Choroid plexus epithelial cell (primary cell): ENCODE measurements at regions not wholly inside any gene's neighbourhood (a gene's known extent, or its start where the extent isn't known, plus 50 kb on each side); places are given as distances from the start of the nearest gene placed in this dataset.

Source experiments
- DNase-seq: peaks from one replicate; pipeline ENCODE4 v3.0.0-alpha.2; 2010; ENCODE audit warnings: low read depth
- H3K4me3 ChIP-seq: 2 replicates; pipeline ENCODE4 v1.5.1; 2011; ENCODE audit warnings: low read depth, mild to moderate bottlenecking, control low read depth, low read length, moderate library complexity
- TF ChIP-seq, protein P1 (sequence below): conservative IDR thresholded peaks from 2 replicates; pipeline ENCODE4 v1.5.1; 2011; ENCODE audit warnings: low read depth, mild to moderate bottlenecking, control low read depth, inconsistent platforms, low read length, moderate library complexity

DNA sequence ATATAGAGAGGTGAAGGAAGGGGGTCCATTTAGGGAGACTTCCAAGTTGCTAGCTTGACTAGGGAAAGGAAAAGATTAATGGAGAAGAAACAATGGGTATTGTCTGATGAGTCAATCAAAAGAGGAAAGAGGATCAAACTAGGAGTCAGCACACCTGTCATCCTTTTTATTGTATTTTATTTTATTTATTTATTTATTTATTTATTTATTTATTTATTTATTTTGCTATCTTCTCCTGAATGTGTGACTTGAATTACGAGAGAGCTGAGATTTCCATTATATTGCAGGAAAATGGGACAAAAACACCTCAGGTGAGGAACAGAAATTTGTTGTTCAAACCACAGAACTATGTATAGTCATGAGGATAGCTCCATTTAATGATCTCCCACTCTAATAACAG lies 58.9 kb downstream of the NUDT11 start:
- no peak for DNase-seq
- TF ChIP-seq, protein P1, sequence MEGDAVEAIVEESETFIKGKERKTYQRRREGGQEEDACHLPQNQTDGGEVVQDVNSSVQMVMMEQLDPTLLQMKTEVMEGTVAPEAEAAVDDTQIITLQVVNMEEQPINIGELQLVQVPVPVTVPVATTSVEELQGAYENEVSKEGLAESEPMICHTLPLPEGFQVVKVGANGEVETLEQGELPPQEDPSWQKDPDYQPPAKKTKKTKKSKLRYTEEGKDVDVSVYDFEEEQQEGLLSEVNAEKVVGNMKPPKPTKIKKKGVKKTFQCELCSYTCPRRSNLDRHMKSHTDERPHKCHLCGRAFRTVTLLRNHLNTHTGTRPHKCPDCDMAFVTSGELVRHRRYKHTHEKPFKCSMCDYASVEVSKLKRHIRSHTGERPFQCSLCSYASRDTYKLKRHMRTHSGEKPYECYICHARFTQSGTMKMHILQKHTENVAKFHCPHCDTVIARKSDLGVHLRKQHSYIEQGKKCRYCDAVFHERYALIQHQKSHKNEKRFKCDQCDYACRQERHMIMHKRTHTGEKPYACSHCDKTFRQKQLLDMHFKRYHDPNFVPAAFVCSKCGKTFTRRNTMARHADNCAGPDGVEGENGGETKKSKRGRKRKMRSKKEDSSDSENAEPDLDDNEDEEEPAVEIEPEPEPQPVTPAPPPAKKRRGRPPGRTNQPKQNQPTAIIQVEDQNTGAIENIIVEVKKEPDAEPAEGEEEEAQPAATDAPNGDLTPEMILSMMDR = no peak
- no peak overlapping the region for H3K4me3 ChIP-seq

DNA sequence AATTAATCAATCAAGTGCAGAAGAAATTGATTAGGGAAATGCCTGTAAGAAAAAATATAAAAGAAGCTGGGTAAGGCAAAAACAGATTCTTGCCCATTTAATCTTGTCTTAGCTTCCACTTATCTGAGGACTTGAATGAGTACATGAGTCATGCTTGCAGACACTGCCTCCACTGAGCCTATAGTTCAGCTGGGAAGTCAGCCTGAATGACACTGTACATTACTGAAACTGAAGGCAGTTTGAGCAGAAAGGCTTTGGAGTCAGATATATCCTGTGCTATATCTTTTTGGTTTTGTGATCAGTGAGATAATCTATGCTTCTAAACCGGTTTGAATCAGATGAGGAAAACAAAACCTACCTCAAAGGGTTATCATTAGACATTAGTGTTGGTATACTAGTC lies 61.3 kb downstream of the NUDT11 start:
- TF ChIP-seq, protein P1 = no peak
- no peak overlapping the region for H3K4me3 ChIP-seq
- DNase-seq = no peak

DNA sequence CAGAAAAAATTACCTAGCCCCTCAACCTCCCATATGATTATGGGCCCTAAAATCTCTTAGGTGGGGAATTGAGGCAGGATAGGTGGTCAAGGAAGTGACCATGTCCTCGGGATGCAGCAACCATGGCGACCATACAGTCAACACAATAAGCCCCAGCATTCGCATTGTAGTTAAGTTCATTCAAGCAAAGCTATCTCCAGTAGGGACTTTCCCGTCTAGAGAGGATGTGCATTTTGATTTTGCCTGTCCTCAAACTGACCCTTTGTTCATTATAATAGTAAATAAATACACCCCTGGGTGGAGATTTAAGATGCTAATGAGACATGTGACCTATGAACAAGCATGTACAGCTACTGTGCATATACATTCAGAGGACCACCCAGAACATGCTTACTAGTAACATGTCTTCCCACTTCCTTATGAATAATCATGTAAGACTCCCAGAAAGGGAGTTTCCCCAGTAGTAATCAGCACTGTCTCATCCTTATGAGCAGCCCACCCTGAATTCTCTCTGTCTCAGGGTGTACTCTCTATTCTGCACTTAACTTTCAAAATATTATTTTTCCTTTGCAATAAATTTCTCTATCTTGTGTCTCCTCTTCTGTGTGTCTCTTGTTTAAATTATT lies 74.3 kb downstream of the NUDT11 start:
- no peak for DNase-seq
- no peak overlapping the region for H3K4me3 ChIP-seq
- TF ChIP-seq, protein P1 = no peak

DNA sequence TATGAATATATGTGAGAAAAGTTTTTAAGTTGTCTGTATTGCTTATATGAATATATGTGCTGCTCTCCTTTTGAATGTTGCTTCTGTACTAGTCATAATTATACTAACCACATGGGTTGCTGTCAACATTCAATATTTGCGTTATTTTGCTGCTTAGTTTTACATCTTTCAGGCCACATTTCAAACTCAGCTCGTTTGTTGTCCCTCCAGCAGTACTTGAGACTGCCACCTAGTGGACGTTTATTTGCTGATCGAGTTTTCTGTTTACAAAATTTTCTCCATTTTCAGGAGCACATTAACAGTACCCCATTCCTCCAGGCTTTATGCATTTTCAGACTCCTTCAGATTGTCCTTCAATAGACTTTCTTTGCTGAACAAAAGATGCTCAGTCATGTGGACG lies 75.8 kb downstream of the NUDT11 start:
- DNase-seq = peak; percentile 60
- TF ChIP-seq, protein P1 = peak; percentile 70
- no peak overlapping the region for H3K4me3 ChIP-seq

DNA sequence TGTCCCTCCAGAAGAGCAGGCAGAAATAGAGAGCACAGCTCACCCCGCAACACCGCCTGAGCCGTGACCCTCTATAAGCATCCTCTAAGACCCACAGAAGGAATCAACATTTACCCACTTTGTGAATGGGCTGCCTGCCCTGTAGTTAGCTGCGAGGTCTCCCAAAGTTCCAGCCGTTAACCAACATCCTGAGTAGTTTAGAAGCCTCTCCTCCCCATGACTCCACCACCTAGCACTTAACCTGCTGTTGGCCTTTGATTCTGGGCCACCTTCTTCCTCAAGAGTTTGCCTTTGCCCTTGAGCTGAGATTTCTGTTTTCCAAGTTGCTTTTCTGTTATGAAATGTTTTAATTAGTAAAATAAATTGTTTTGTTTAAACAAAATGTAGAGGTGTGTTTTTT lies 75.8 kb downstream of the NUDT10 start:
- TF ChIP-seq, protein P1 = no peak
- H3K4me3 ChIP-seq = no peak overlapping the region
- no peak for DNase-seq

DNA sequence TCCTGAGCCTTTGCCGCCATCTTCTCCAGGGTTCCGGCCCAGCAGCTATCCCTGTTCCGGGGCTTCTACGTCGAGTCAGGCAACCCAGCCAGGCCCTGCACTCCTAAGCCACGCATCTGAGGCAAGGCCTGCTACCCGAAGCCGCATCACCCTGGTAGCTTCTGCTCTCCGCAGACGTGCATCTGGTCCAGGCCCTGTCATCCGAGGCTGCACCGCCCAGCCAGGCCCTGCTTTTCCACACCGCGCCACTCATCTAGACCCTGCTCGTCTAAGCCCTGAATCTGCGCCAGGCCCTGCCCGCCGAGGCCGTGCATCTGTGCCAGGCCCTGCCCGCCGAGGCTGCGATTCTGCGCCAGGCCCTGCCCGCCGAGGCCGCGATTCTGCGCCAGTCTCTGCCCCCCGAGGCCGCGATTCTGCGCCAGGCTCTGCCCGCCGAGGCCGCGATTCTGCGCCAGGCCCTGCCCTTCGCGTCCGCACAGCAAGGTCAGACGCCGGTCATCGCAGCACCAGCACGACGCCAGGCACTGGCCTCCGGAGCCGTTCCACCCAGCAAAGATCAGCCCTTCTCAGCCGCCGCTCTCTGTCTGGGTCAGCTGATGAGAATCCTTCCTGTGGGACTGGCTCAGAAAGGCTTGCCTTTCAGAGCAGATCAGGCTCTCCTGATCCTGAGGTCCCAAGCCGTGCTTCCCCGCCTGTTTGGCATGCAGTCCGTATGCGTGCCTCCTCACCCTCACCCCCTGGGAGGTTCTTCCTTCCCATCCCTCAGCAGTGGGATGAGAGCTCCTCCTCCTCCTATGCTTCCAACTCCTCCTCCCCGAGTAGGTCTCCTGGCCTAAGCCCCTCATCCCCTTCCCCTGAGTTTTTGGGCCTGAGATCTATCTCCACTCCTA lies 75.1 kb downstream of the NUDT10 start:
- no peak overlapping the region for H3K4me3 ChIP-seq
- no peak for DNase-seq
- TF ChIP-seq, protein P1 = no peak
